ENCODE measurements at regions not wholly inside any gene's neighbourhood (a gene's known extent, or its start where the extent isn't known, plus 50 kb on each side); places are given as distances from the start of the nearest gene placed in this dataset.

- no peak overlapping the region for H3K4me2 ChIP-seq (ENCODE audit: low read length)
Measured at GRCh38 chr22:19634226-19634975, 79.9 kb upstream of the SEPTIN5 start.

GRCh38 chr22:19635644-19636043 is 78.7 kb upstream of the SEPTIN5 start:
- Histone ChIP-seq H3K4me2 (ENCODE audit: low read length) (no peak overlapping the region), H2AFZ (ENCODE audit: low read depth, low read length) (no peak overlapping the region), H3K27me3 (ENCODE audit: low read depth, low read length) (peaks cover 9% of the 10 kb centered on the region), H3K36me3 (replicated peaks; ENCODE audit: low read depth, low read length) (no peaks in the 10 kb centered on the region), H3K4me1 (ENCODE audit: low read length) (no peaks in the 10 kb centered on the region), H4K20me1 (ENCODE audit: insufficient read depth, low read length) (no peaks in the 10 kb centered on the region), H3K9ac (ENCODE audit: low read length) (no peak overlapping the region), H3K27ac (ENCODE audit: low read length) (no peak overlapping the region), H3K4me3 (ENCODE audit: low read length) (no peak overlapping the region), H3K9me3 (ENCODE audit: insufficient read depth, low read length) (no peaks in the 10 kb centered on the region), H3K79me2 (ENCODE audit: low read length) (no peaks in the 10 kb centered on the region)
- TF ChIP-seq EZH2phosphoT487 (IDR thresholded peaks at IDR 0.05; ENCODE audit: low read depth): no peak
- TF ChIP-seq, protein P1, sequence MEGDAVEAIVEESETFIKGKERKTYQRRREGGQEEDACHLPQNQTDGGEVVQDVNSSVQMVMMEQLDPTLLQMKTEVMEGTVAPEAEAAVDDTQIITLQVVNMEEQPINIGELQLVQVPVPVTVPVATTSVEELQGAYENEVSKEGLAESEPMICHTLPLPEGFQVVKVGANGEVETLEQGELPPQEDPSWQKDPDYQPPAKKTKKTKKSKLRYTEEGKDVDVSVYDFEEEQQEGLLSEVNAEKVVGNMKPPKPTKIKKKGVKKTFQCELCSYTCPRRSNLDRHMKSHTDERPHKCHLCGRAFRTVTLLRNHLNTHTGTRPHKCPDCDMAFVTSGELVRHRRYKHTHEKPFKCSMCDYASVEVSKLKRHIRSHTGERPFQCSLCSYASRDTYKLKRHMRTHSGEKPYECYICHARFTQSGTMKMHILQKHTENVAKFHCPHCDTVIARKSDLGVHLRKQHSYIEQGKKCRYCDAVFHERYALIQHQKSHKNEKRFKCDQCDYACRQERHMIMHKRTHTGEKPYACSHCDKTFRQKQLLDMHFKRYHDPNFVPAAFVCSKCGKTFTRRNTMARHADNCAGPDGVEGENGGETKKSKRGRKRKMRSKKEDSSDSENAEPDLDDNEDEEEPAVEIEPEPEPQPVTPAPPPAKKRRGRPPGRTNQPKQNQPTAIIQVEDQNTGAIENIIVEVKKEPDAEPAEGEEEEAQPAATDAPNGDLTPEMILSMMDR (IDR thresholded peaks at IDR 0.05; ENCODE audit: low read depth, low read length): no peak

More at GRCh38 chr22:19634226-19634975, 79.9 kb upstream of the SEPTIN5 start:
- Histone ChIP-seq H2AFZ (ENCODE audit: low read depth, low read length) (no peak overlapping the region), H3K36me3 (replicated peaks; ENCODE audit: low read depth, low read length) (no peaks in the 10 kb centered on the region), H3K27me3 (ENCODE audit: low read depth, low read length) (peaks cover 15% of the 10 kb centered on the region), H3K4me3 (ENCODE audit: low read length) (no peak overlapping the region), H3K27ac (ENCODE audit: low read length) (no peak overlapping the region), H3K79me2 (ENCODE audit: low read length) (no peaks in the 10 kb centered on the region), H3K9me3 (ENCODE audit: insufficient read depth, low read length) (no peaks in the 10 kb centered on the region), H4K20me1 (ENCODE audit: insufficient read depth, low read length) (no peaks in the 10 kb centered on the region), H3K9ac (ENCODE audit: low read length) (no peak overlapping the region), H3K4me1 (ENCODE audit: low read length) (peaks cover 2% of the 10 kb centered on the region; the same call in 1 of the 2 replicates)
- TF ChIP-seq EZH2phosphoT487 (IDR thresholded peaks at IDR 0.05; ENCODE audit: low read depth): no peak
- TF ChIP-seq, protein P1 (IDR thresholded peaks at IDR 0.05; ENCODE audit: low read depth, low read length): no peak

GRCh38 chr22:19636696-19637407 is 77.5 kb upstream of the SEPTIN5 start:
- Histone ChIP-seq H2AFZ (ENCODE audit: low read depth, low read length) (no peak overlapping the region), H3K9me3 (ENCODE audit: insufficient read depth, low read length) (no peaks in the 10 kb centered on the region), H3K4me1 (ENCODE audit: low read length) (no peaks in the 10 kb centered on the region), H3K79me2 (ENCODE audit: low read length) (no peaks in the 10 kb centered on the region), H3K27me3 (ENCODE audit: low read depth, low read length) (peaks cover 3% of the 10 kb centered on the region; the same call in 1 of the 2 replicates), H3K9ac (ENCODE audit: low read length) (no peak overlapping the region), H3K4me2 (ENCODE audit: low read length) (no peak overlapping the region), H3K27ac (ENCODE audit: low read length) (no peak overlapping the region), H4K20me1 (ENCODE audit: insufficient read depth, low read length) (no peaks in the 10 kb centered on the region), H3K36me3 (replicated peaks; ENCODE audit: low read depth, low read length) (no peaks in the 10 kb centered on the region), H3K4me3 (ENCODE audit: low read length) (no peak overlapping the region)
- TF ChIP-seq, protein P1 (IDR thresholded peaks at IDR 0.05; ENCODE audit: low read depth, low read length): no peak
- no peak for TF ChIP-seq EZH2phosphoT487 (IDR thresholded peaks at IDR 0.05; ENCODE audit: low read depth)
